ENCODE measurements at regions not wholly inside any gene's neighbourhood (a gene's known extent, or its start where the extent isn't known, plus 50 kb on each side); places are given as distances from the start of the nearest gene placed in this dataset.

- no peak for TF ChIP-seq POLR2A (IDR thresholded peaks at IDR 0.05)
- no peak for TF ChIP-seq CTCF (IDR thresholded peaks at IDR 0.05)
These were observed 955.6 kb downstream of the GATA3 start for GRCh38 chr10:9010093-9010492.
